Esophagus (tissue), 2 donors: ENCODE measurements at regions not wholly inside any gene's neighbourhood (a gene's known extent, or its start where the extent isn't known, plus 50 kb on each side); places are given as distances from the start of the nearest gene placed in this dataset.

Experiments
- H3K27ac ChIP-seq, 2 donors: one replicate each; pipeline ENCODE4 v1.5.1; 2013; ENCODE audit warnings: low read depth in 2 of 2, mild to moderate bottlenecking in 2 of 2, inconsistent platforms in 1 of 2, low read length in 1 of 2, moderate library complexity in 1 of 2
- H3K27me3 ChIP-seq, 2 donors: one replicate each; pipeline ENCODE4 v1.6.1; 2013; ENCODE audit warnings: low read length in 2 of 2, control low read depth in 1 of 2, mild to moderate bottlenecking in 1 of 2; ENCODE audit not compliant: insufficient read depth in 2 of 2, control insufficient read depth in 1 of 2
- H3K36me3 ChIP-seq, 2 donors: one replicate each; pipeline ENCODE4 v1.6.1; 2013; ENCODE audit warnings: low read length in 1 of 2; ENCODE audit not compliant: control insufficient read depth in 2 of 2, insufficient read depth in 2 of 2
- H3K4me1 ChIP-seq, 2 donors: one replicate each; pipeline ENCODE4 v1.6.1; 2013; ENCODE audit warnings: low read length in 1 of 2; ENCODE audit not compliant: control insufficient read depth in 2 of 2, insufficient read depth in 2 of 2
- H3K4me3 ChIP-seq, 2 donors: one replicate each; pipeline ENCODE4 v1.5.1; 2013; ENCODE audit warnings: low read length in 2 of 2, mild to moderate bottlenecking in 2 of 2, low read depth in 1 of 2, moderate library complexity in 1 of 2
- H3K9me3 ChIP-seq, 2 donors: one replicate each; pipeline ENCODE4 v1.6.1; 2013; ENCODE audit warnings: mild to moderate bottlenecking in 2 of 2, low read depth in 1 of 2, low read length in 1 of 2, moderate library complexity in 1 of 2; ENCODE audit not compliant: control insufficient read depth in 2 of 2, insufficient read depth in 1 of 2
- WGBS, 2 donors: extraction: QIAGEN DNeasy Blood & Tissue Kit; methylation state at CpG; one replicate each; pipeline ENCODE4 v1.1.7; 2013; 5-methylcytosine and 5-hydroxymethylcytosine counted together
- donor health status: healthy with polysubstance abuse.
- donor health status: Bipolar disorder and iron deficiency.

DNA sequence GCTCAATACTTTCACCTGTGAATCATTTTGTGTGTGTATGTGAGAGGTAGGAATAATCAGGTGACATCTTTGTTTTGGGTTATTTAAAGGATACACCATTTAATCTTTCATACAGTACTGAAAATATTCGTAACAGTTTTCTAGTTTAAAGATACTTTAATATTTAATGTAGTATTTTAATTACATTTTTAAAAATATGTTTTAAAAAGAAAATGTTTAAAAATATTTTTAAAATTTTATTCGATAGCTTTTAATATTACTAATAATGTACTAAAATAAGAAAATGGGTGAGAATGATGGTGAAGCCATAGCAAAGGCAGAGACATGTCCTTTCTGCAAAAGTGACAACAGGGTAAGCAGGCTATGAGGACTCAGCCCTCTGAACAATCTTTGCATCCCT lies 56.3 kb upstream of the MEF2C start:
- Histone ChIP-seq H3K4me1 (no peaks in the 10 kb centered on the region), H3K36me3 (no peaks in the 10 kb centered on the region), H3K9me3 (no peaks in the 10 kb centered on the region), H3K27ac (no peak overlapping the region), H3K27me3 (no peaks in the 10 kb centered on the region), H3K4me3 (no peak overlapping the region)
- WGBS, 2 donors = 86 to 90% methylated on average over 2 of the region's 2 CpGs

DNA sequence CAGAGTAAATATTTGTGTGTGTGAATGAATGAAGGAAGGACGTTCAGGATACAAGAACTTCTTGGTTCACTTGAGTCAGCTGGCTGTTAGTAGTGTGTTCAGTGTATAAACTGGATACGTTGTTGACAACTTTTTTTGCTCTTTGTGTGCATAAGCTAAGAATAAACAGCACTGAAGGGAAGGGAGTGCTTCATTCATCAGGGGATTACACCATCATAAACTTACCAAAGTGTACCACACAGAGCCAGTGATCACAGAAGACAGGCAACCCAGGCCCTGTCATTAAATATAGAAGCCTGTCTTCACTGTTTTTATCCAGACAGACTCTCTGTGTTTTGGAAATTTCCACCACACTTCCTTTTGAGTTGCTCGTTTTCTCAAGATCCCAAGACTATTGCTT lies 55.5 kb upstream of the MEF2C start:
- no peaks in the 10 kb centered on the region for H3K9me3 ChIP-seq
- H3K27ac ChIP-seq = no peak overlapping the region
- 45 to 50% methylated on average over 3 of the region's 3 CpGs for WGBS, 2 donors
- no peak overlapping the region for H3K4me3 ChIP-seq
- no peaks in the 10 kb centered on the region for H3K4me1 ChIP-seq
- no peaks in the 10 kb centered on the region for H3K27me3 ChIP-seq
- no peaks in the 10 kb centered on the region for H3K36me3 ChIP-seq

DNA sequence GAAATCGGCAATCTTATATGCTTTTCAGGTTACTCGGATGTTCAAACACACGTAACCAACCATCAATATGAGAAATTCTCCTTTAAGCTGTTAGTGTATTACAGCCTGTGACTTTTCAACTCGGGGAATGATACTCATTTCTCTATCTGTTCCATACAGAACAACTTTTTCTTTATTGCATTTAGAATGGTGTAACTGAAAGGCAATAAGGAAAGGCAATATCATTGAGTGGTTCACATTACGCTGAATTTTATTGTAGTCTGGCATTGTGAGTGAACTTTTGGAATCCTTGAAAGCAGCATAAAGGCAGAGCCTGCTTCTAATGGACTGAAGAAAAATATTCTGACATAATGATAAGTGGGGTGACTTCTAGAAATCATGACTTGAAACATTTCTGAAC lies 54.4 kb upstream of the MEF2C start:
- no peak overlapping the region for H3K4me3 ChIP-seq
- no peak overlapping the region for H3K27ac ChIP-seq
- no peaks in the 10 kb centered on the region for H3K9me3 ChIP-seq
- no peaks in the 10 kb centered on the region for H3K4me1 ChIP-seq
- H3K36me3 ChIP-seq = no peaks in the 10 kb centered on the region
- no peaks in the 10 kb centered on the region for H3K27me3 ChIP-seq
- WGBS, 2 donors = 88% methylated on average over 5 of the region's 5 CpGs

DNA sequence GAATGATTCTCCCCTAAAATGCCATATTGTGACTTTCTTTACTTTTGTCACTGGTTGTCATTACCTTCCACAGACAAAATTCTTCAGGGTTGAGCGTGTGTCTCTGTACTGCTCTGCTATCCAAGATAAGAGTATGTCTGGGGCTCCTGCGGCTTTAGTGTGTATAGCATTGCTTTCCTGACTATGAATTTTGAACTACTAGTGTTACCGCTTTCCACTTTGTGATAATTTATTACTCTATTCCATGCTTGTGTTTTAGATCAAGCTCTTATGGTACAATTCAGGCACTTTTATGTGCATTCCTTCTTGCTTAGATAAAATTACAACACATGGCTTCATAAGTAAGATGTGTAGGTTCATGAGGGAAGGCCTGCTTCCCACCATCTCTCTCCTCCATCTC lies 51.5 kb upstream of the MEF2C start:
- Histone ChIP-seq H3K9me3 (no peaks in the 10 kb centered on the region), H3K27me3 (no peaks in the 10 kb centered on the region)
- whole genome bisulfite sequencing, 2 donors = 90 to 94% methylated on average over 3 of the region's 3 CpGs

More for the DNA sequence above, 51.5 kb upstream of the MEF2C start:
- Histone ChIP-seq H3K4me1 (no peaks in the 10 kb centered on the region), H3K27ac (no peak overlapping the region), H3K36me3 (no peaks in the 10 kb centered on the region), H3K4me3 (no peak overlapping the region)
